CD14-positive monocyte (primary cell): ENCODE measurements at regions not wholly inside any gene's neighbourhood (a gene's known extent, or its start where the extent isn't known, plus 50 kb on each side); places are given as distances from the start of the nearest gene placed in this dataset.

ENCODE experiments used
- DNase-seq, 3 donors: peaks; one replicate each; pipeline ENCODE4 v3.0.0-alpha.2; 2011 to 2022
- H2AFZ ChIP-seq: 2 replicates; pipeline ENCODE4 v1.6.0; 2012; ENCODE audit warnings: mild to moderate bottlenecking, low read depth, low read length, inconsistent platforms; ENCODE audit not compliant: insufficient read depth, poor library complexity, severe bottlenecking
- H3K27ac ChIP-seq, 2 donors: 1 replicate in 1 of 2; 2 replicates in 1 of 2; pipeline ENCODE4 v1.5.1; 2012 to 2013; ENCODE audit warnings: low read length in 2 of 2, control low read depth in 1 of 2, inconsistent platforms in 1 of 2, low read depth in 1 of 2, mild to moderate bottlenecking in 1 of 2
- H3K27me3 ChIP-seq, 2 donors: one replicate each; pipeline versions ENCODE4 v1.6.0 to v1.6.1; 2011 to 2013; ENCODE audit warnings: low read length in 2 of 2; ENCODE audit not compliant: control insufficient read depth in 2 of 2, insufficient read depth in 2 of 2
- H3K36me3 ChIP-seq, 2 donors: replicated peaks in 1 of 2; 1 replicate in 1 of 2; 2 replicates in 1 of 2; pipeline versions ENCODE4 v1.5.1 to v1.6.1; 2012 to 2013; ENCODE audit warnings: low read length in 2 of 2, control low read depth in 1 of 2, inconsistent platforms in 1 of 2, mild to moderate bottlenecking in 1 of 2; ENCODE audit not compliant: insufficient read depth in 2 of 2, control insufficient read depth in 1 of 2
- H3K4me1 ChIP-seq, 2 donors: 1 replicate in 1 of 2; 2 replicates in 1 of 2; pipeline versions ENCODE4 v1.5.1 to v1.6.1; 2012 to 2013; ENCODE audit warnings: low read length in 2 of 2, control low read depth in 1 of 2, inconsistent platforms in 1 of 2, mild to moderate bottlenecking in 1 of 2, moderate library complexity in 1 of 2; ENCODE audit not compliant: insufficient read depth in 2 of 2, control insufficient read depth in 1 of 2
- H3K4me2 ChIP-seq: replicated peaks from 2 replicates; pipeline ENCODE3; 2012; ENCODE audit warnings: low read length, moderate library complexity, mild to moderate bottlenecking; ENCODE audit not compliant: poor library complexity, severe bottlenecking; ENCODE audit errors: extremely low read depth
- H3K4me3 ChIP-seq, 3 experiments: fragments of 200-600 bp in 1 of 3; sonication (generic) in 1 of 3; replicated peaks in 1 of 3; 1 replicate in 2 of 3; 2 replicates in 1 of 3; pipeline ENCODE4 v1.5.1; 2011 to 2013; ENCODE audit warnings: low read length in 3 of 3, mild to moderate bottlenecking in 3 of 3, control low read depth in 2 of 3, low read depth in 2 of 3, inconsistent platforms in 1 of 3, moderate library complexity in 1 of 3
- H3K79me2 ChIP-seq: 2 replicates; pipeline ENCODE4 v1.6.0; 2012; ENCODE audit warnings: mild to moderate bottlenecking, control low read depth, inconsistent platforms, low read length, moderate library complexity; ENCODE audit not compliant: insufficient read depth
- H3K9ac ChIP-seq: 2 replicates; pipeline ENCODE4 v1.6.0; 2017; ENCODE audit warnings: low read length, mild to moderate bottlenecking; ENCODE audit not compliant: insufficient read depth, poor library complexity, severe bottlenecking
- H3K9me3 ChIP-seq, 2 donors: replicated peaks in 1 of 2; 1 replicate in 1 of 2; 2 replicates in 1 of 2; pipeline versions ENCODE4 v1.5.1 to v1.6.1; 2012 to 2013; ENCODE audit warnings: low read length in 2 of 2, control low read depth in 1 of 2; ENCODE audit not compliant: control insufficient read depth in 1 of 2, insufficient read depth in 1 of 2
- H4K20me1 ChIP-seq: 2 replicates; pipeline ENCODE4 v1.6.0; 2012; ENCODE audit warnings: mild to moderate bottlenecking, low read length, control low read depth, moderate library complexity; ENCODE audit not compliant: insufficient read depth
- H3K27ac Mint-ChIP-seq, 7 donors: one replicate each; pipeline ENCODE4 v1.8.0; 2020; ENCODE audit warnings: mild to moderate bottlenecking in 7 of 7, mixed read lengths in 7 of 7, moderate library complexity in 6 of 7, inconsistent platforms in 2 of 7
- H3K27me3 Mint-ChIP-seq, 3 donors: one replicate each; pipeline ENCODE4 v1.8.0; 2021 to 2022; ENCODE audit warnings: low read depth in 3 of 3, mild to moderate bottlenecking in 3 of 3, mixed read lengths in 3 of 3, moderate library complexity in 3 of 3, inconsistent platforms in 1 of 3
- H3K36me3 Mint-ChIP-seq, 2 donors: one replicate each; pipeline ENCODE4 v1.8.0; 2020; ENCODE audit warnings: mixed read lengths in 2 of 2, inconsistent platforms in 1 of 2, mild to moderate bottlenecking in 1 of 2
- H3K4me1 Mint-ChIP-seq: one replicate; pipeline ENCODE4 v1.8.0; 2020; ENCODE audit warnings: mild to moderate bottlenecking, mixed read lengths
- H3K4me3 Mint-ChIP-seq, 2 donors: one replicate each; pipeline ENCODE4 v1.8.0; 2020; ENCODE audit warnings: mild to moderate bottlenecking in 2 of 2, mixed read lengths in 2 of 2, moderate library complexity in 1 of 2
- H3K9me3 Mint-ChIP-seq, 7 donors: one replicate each; pipeline ENCODE4 v1.8.0; 2020 to 2022; ENCODE audit warnings: mixed read lengths in 7 of 7, mild to moderate bottlenecking in 6 of 7, moderate library complexity in 6 of 7, inconsistent platforms in 2 of 7
- WGBS: methylation state at CpG from one replicate; pipeline ENCODE4 v1.1.5; 2013; ENCODE audit warnings: missing lambda C conversion rate; ENCODE audit not compliant: insufficient coverage; 5-methylcytosine and 5-hydroxymethylcytosine counted together
- intact Hi-C, 2 donors: fragments of 100-400 bp; cut with micrococcal nuclease; formaldehyde crosslinking; loops; one replicate each; pipeline versions ENCODE4 v1.15.0 to v1.15.1; 2023
- TF ChIP-seq, protein P1 (sequence below): fragments of 200-600 bp; IDR thresholded peaks from one replicate; pipeline ENCODE4 v1.8.0; 2022; ENCODE audit warnings: antibody characterized with exemption, mild to moderate bottlenecking

DNA sequence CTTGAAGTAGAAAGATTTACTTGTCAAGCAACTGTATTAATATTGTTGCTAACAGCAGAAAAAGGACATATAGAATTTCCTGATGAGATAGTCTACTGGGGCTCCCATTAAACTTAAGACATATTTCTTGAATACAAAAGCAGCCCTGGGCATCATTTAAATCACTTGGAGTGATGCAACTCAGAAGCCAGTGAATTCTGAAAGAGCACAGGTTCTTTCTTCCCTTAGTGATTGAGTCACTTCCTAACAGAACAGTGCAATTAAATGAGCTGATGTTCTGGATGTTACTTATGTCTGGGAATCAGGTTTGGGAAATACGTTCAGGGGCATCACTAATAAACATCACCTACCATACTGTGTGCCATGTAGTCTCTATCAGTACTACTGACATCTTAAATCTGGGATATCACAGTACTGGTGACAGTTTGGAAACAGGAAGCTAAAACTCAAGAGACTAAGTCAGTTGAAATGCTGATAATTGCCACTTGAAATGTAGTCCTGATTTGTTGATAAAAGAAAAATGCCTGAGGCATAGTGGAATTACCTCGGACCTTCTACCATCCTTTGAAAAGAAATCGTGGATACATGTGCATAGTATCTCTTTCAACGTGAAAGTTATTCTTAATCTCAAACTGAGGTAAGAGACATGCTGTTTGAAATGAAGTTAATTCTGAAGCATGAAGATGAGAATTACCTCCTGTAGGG lies 249.2 kb upstream of the GPRIN3 start:
- no peak overlapping the region for H3K27ac Mint-ChIP-seq
- no peak overlapping the region for H3K4me3 Mint-ChIP-seq

DNA sequence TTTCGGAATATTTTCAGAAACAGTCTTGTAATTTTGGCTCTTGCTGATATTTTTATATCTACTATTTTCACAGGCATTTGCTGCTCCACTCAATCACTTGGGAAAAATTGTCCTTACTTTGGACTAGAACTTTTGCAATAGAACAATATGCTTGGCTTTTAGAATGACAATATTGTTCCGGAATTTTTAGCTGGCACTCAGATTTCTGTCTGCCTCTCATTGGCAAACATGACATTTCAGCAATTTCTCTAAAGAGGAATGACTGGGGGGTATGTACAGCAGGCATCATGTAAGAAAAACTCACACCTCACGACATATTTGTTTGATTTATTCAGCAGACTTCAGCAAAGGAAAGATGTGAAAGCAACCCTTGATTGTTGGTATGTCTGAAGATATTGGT lies 243.6 kb upstream of the GPRIN3 start:
- no peak overlapping the region for H2AFZ ChIP-seq
- H3K9ac ChIP-seq, result no peak overlapping the region
- Mint-ChIP-seq H3K4me1 (no peaks in the 10 kb centered on the region), H3K27me3 (peaks cover 0 to 1% (median 0%) of the 10 kb centered on the region in 3 donors), H3K4me3 (no peak overlapping the region), H3K27ac (no peak overlapping the region), H3K36me3 (no peaks in the 10 kb centered on the region), H3K9me3 (peaks cover 0 to 3% (median 1%) of the 10 kb centered on the region in 7 donors)
- H3K4me1 ChIP-seq, result no peaks in the 10 kb centered on the region
- no peaks in the 10 kb centered on the region for H3K9me3 ChIP-seq
- intact Hi-C loops, result no loop called here
- H3K27me3 ChIP-seq, result no peaks in the 10 kb centered on the region
- H3K27ac ChIP-seq, result no peak overlapping the region
- H3K4me2 ChIP-seq, result no peak overlapping the region
- TF ChIP-seq, protein P1, sequence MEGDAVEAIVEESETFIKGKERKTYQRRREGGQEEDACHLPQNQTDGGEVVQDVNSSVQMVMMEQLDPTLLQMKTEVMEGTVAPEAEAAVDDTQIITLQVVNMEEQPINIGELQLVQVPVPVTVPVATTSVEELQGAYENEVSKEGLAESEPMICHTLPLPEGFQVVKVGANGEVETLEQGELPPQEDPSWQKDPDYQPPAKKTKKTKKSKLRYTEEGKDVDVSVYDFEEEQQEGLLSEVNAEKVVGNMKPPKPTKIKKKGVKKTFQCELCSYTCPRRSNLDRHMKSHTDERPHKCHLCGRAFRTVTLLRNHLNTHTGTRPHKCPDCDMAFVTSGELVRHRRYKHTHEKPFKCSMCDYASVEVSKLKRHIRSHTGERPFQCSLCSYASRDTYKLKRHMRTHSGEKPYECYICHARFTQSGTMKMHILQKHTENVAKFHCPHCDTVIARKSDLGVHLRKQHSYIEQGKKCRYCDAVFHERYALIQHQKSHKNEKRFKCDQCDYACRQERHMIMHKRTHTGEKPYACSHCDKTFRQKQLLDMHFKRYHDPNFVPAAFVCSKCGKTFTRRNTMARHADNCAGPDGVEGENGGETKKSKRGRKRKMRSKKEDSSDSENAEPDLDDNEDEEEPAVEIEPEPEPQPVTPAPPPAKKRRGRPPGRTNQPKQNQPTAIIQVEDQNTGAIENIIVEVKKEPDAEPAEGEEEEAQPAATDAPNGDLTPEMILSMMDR, result no peak
- no peak overlapping the region for H3K4me3 ChIP-seq
- H3K36me3 ChIP-seq, result no peaks in the 10 kb centered on the region
- H4K20me1 ChIP-seq, result no peaks in the 10 kb centered on the region
- WGBS, result no CpG with 5 or more reads among the region's 3 CpGs
- H3K79me2 ChIP-seq, result no peaks in the 10 kb centered on the region
- DNase-seq, result no peak

More for the DNA sequence above, 249.2 kb upstream of the GPRIN3 start:
- Histone ChIP-seq H3K36me3 (no peaks in the 10 kb centered on the region), H3K4me2 (no peak overlapping the region), H3K4me3 (no peak overlapping the region), H3K27me3 (no peaks in the 10 kb centered on the region), H3K9ac (no peak overlapping the region), H3K4me1 (no peaks in the 10 kb centered on the region), H3K27ac (no peak overlapping the region), H3K9me3 (no peaks in the 10 kb centered on the region), H2AFZ (no peak overlapping the region), H4K20me1 (no peaks in the 10 kb centered on the region), H3K79me2 (no peaks in the 10 kb centered on the region)
- intact Hi-C loops, result no loop called here
- TF ChIP-seq, protein P1, result no peak
- no peaks in the 10 kb centered on the region for H3K4me1 Mint-ChIP-seq
- H3K36me3 Mint-ChIP-seq, result no peaks in the 10 kb centered on the region
- no peak for DNase-seq
- no CpG with 5 or more reads among the region's 4 CpGs for WGBS
- no peaks in the 10 kb centered on the region for H3K9me3 Mint-ChIP-seq
- H3K27me3 Mint-ChIP-seq, result peaks cover 0 to 1% (median 1%) of the 10 kb centered on the region in 3 donors
